ENCODE measurements at regions not wholly inside any gene's neighbourhood (a gene's known extent, or its start where the extent isn't known, plus 50 kb on each side); places are given as distances from the start of the nearest gene placed in this dataset.

DNA sequence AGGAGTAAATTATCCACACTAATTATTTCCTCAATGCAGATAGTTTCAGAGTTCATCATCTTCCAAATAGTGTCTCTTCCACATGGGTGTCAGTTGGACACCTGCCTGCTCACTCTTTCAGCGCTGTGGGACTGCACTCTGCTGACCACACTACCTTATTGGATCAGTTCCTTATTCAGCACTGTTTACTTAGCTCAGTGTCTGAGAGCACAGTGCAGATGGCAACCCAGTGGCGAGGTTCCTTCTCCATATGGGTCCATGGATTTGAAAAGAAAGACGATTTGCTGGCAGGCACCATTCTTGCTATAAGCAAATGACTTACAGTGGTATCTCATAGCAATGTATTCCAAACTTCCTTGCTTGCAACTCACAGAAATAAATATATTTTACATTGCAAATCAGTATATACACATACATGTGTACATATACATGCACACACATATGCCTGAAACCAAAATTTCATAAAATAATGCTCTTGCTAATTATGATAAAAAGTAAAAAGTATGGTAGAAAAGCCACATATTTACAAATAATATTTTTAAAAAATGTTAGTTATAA, 354.8 kb downstream of the INSIG2 start:
- no peak for DNase-seq (ENCODE audit: low spot score)
- TF ChIP-seq RXRA (IDR thresholded peaks at IDR 0.05) (no peak), NR2F2 (IDR thresholded peaks at IDR 0.05) (no peak), HNF4A (conservative IDR thresholded peaks at IDR 0.05) (no peak), GABPA (IDR thresholded peaks at IDR 0.05 in 1 of 2, conservative IDR thresholded peaks at IDR 0.05 in 1 of 2) (no peak), RAD21 (IDR thresholded peaks at IDR 0.05) (no peak)
- Histone ChIP-seq H3K9ac (ENCODE audit: low read depth in 1 of 2, low read length in 2 of 2) (no peak overlapping the region), H3K4me3 (ENCODE audit: low read depth in 1 of 3, low read length in 3 of 3) (no peak overlapping the region), H3K36me3 (ENCODE audit: control insufficient read depth in 4 of 4, insufficient read depth in 3 of 4, low read depth in 1 of 4, low read length in 3 of 4) (no peaks in the 10 kb centered on the region), H3K27me3 (ENCODE audit: control insufficient read depth in 4 of 4, insufficient read depth in 4 of 4, low read length in 3 of 4) (peaks cover 0 to 2% (median 0%) of the 10 kb centered on the region in 4 donors), H3K9me3 (ENCODE audit: control insufficient read depth in 4 of 4, low read length in 3 of 4) (no peaks in the 10 kb centered on the region), H3K4me1 (ENCODE audit: control insufficient read depth in 4 of 4, insufficient read depth in 4 of 4, low read length in 3 of 4) (no peaks in the 10 kb centered on the region), H3K27ac (ENCODE audit: low read depth in 1 of 2, low read length in 2 of 2) (no peak overlapping the region)
- WGBS: 88% methylated on average over 3 of the region's 3 CpGs

DNA sequence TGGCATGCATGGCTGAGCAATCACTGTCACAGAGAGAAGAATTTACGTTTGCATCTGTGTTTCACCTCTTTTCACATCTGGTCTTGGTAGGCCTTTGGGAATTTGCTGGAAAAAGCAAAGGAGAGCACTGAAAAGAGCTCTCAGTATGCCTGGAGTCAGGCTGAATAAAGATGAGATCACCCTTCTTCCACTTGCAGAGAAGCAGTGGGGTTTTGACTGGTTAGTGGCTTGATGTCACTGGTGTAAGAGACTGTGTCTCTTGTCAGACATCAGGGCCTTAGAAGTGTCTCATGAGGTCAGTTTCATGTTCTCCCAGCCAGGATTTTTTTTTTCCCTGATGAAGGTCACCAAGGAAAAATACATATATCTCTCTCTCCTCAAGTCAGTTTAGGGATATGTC, 353.8 kb downstream of the INSIG2 start:
- Histone ChIP-seq H3K9me3 (ENCODE audit: control insufficient read depth in 4 of 4, low read length in 3 of 4) (no peaks in the 10 kb centered on the region), H3K27ac (ENCODE audit: low read depth in 1 of 2, low read length in 2 of 2) (no peak overlapping the region), H3K36me3 (ENCODE audit: control insufficient read depth in 4 of 4, insufficient read depth in 3 of 4, low read depth in 1 of 4, low read length in 3 of 4) (no peaks in the 10 kb centered on the region), H3K27me3 (ENCODE audit: control insufficient read depth in 4 of 4, insufficient read depth in 4 of 4, low read length in 3 of 4) (peaks cover 0 to 4% (median 0%) of the 10 kb centered on the region in 4 donors), H3K9ac (ENCODE audit: low read depth in 1 of 2, low read length in 2 of 2) (no peak overlapping the region), H3K4me1 (ENCODE audit: control insufficient read depth in 4 of 4, insufficient read depth in 4 of 4, low read length in 3 of 4) (no peaks in the 10 kb centered on the region), H3K4me3 (ENCODE audit: low read depth in 1 of 3, low read length in 3 of 3) (no peak overlapping the region)
- WGBS: 56% methylated on average over 1 of the region's 1 CpG
- no peak for DNase-seq (ENCODE audit: low spot score)
- TF ChIP-seq, protein P1, sequence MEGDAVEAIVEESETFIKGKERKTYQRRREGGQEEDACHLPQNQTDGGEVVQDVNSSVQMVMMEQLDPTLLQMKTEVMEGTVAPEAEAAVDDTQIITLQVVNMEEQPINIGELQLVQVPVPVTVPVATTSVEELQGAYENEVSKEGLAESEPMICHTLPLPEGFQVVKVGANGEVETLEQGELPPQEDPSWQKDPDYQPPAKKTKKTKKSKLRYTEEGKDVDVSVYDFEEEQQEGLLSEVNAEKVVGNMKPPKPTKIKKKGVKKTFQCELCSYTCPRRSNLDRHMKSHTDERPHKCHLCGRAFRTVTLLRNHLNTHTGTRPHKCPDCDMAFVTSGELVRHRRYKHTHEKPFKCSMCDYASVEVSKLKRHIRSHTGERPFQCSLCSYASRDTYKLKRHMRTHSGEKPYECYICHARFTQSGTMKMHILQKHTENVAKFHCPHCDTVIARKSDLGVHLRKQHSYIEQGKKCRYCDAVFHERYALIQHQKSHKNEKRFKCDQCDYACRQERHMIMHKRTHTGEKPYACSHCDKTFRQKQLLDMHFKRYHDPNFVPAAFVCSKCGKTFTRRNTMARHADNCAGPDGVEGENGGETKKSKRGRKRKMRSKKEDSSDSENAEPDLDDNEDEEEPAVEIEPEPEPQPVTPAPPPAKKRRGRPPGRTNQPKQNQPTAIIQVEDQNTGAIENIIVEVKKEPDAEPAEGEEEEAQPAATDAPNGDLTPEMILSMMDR (IDR thresholded peaks at IDR 0.05; ENCODE audit: low read depth, low read length, missing input control): no peak
- no peak for TF ChIP-seq NR2F2 (IDR thresholded peaks at IDR 0.05)
- TF ChIP-seq, protein P2, sequence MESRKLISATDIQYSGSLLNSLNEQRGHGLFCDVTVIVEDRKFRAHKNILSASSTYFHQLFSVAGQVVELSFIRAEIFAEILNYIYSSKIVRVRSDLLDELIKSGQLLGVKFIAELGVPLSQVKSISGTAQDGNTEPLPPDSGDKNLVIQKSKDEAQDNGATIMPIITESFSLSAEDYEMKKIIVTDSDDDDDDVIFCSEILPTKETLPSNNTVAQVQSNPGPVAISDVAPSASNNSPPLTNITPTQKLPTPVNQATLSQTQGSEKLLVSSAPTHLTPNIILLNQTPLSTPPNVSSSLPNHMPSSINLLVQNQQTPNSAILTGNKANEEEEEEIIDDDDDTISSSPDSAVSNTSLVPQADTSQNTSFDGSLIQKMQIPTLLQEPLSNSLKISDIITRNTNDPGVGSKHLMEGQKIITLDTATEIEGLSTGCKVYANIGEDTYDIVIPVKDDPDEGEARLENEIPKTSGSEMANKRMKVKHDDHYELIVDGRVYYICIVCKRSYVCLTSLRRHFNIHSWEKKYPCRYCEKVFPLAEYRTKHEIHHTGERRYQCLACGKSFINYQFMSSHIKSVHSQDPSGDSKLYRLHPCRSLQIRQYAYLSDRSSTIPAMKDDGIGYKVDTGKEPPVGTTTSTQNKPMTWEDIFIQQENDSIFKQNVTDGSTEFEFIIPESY (IDR thresholded peaks at IDR 0.05): no peak
- no peak for TF ChIP-seq FOXA1 (IDR thresholded peaks at IDR 0.05)
- TF ChIP-seq, protein P3, sequence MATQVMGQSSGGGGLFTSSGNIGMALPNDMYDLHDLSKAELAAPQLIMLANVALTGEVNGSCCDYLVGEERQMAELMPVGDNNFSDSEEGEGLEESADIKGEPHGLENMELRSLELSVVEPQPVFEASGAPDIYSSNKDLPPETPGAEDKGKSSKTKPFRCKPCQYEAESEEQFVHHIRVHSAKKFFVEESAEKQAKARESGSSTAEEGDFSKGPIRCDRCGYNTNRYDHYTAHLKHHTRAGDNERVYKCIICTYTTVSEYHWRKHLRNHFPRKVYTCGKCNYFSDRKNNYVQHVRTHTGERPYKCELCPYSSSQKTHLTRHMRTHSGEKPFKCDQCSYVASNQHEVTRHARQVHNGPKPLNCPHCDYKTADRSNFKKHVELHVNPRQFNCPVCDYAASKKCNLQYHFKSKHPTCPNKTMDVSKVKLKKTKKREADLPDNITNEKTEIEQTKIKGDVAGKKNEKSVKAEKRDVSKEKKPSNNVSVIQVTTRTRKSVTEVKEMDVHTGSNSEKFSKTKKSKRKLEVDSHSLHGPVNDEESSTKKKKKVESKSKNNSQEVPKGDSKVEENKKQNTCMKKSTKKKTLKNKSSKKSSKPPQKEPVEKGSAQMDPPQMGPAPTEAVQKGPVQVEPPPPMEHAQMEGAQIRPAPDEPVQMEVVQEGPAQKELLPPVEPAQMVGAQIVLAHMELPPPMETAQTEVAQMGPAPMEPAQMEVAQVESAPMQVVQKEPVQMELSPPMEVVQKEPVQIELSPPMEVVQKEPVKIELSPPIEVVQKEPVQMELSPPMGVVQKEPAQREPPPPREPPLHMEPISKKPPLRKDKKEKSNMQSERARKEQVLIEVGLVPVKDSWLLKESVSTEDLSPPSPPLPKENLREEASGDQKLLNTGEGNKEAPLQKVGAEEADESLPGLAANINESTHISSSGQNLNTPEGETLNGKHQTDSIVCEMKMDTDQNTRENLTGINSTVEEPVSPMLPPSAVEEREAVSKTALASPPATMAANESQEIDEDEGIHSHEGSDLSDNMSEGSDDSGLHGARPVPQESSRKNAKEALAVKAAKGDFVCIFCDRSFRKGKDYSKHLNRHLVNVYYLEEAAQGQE (IDR thresholded peaks at IDR 0.05): no peak
- no peak for TF ChIP-seq SP1 (IDR thresholded peaks at IDR 0.05)
- TF ChIP-seq JUND (IDR thresholded peaks at IDR 0.05): no peak
- TF ChIP-seq, protein P4, sequence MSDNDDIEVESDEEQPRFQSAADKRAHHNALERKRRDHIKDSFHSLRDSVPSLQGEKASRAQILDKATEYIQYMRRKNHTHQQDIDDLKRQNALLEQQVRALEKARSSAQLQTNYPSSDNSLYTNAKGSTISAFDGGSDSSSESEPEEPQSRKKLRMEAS (IDR thresholded peaks at IDR 0.05): no peak
- no peak for TF ChIP-seq HNF4G (IDR thresholded peaks at IDR 0.05)
- TF ChIP-seq YY1 (IDR thresholded peaks at IDR 0.05): no peak
- TF ChIP-seq FOXA2 (IDR thresholded peaks at IDR 0.05): no peak
- TF ChIP-seq, protein P5, sequence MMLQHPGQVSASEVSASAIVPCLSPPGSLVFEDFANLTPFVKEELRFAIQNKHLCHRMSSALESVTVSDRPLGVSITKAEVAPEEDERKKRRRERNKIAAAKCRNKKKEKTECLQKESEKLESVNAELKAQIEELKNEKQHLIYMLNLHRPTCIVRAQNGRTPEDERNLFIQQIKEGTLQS (IDR thresholded peaks at IDR 0.05): no peak

Data from liver (tissue), 8 donors.